Peyer's patch (tissue), 4 donors: ENCODE measurements at regions not wholly inside any gene's neighbourhood (a gene's known extent, or its start where the extent isn't known, plus 50 kb on each side); places are given as distances from the start of the nearest gene placed in this dataset.

Source experiments
- POLR2A ChIP-seq, 2 donors: fragments of 450-650 bp; IDR thresholded peaks; one replicate each; pipeline ENCODE4 v1.5.1; 2017; ENCODE audit warnings: antibody characterized with exemption in 2 of 2, mild to moderate bottlenecking in 2 of 2, moderate library complexity in 2 of 2
- TF ChIP-seq, protein P1 (sequence below), 6 experiments: fragments of 450-650 bp in 4 of 6; fragments of 200-600 bp in 2 of 6; sonication (generic) in 1 of 6; IDR thresholded peaks; one replicate each; pipeline ENCODE4 v1.5.1; 2017 to 2019; ENCODE audit warnings: antibody characterized with exemption in 6 of 6, mild to moderate bottlenecking in 3 of 6, moderate library complexity in 1 of 6

DNA sequence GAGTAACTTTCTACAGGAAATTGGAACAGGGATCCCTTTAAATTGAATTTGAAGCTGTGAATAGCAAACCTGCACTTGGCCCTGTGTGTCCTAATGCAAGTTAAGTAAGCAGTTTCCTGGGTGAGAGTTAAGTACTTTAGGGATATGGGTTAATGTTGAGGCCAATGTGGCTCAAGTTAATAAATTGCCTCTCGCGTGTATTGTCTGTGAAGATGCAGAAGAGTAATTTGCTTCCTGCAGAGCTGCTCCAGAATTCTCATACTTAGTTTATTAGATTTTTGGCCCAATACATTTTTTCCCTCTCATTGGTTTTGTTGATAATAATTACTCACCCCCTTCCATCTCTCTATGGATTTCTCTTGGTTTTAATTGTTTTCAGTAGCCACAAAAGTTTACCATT is 86.5 kb downstream of the SLC25A47 start:
- TF ChIP-seq, protein P1, sequence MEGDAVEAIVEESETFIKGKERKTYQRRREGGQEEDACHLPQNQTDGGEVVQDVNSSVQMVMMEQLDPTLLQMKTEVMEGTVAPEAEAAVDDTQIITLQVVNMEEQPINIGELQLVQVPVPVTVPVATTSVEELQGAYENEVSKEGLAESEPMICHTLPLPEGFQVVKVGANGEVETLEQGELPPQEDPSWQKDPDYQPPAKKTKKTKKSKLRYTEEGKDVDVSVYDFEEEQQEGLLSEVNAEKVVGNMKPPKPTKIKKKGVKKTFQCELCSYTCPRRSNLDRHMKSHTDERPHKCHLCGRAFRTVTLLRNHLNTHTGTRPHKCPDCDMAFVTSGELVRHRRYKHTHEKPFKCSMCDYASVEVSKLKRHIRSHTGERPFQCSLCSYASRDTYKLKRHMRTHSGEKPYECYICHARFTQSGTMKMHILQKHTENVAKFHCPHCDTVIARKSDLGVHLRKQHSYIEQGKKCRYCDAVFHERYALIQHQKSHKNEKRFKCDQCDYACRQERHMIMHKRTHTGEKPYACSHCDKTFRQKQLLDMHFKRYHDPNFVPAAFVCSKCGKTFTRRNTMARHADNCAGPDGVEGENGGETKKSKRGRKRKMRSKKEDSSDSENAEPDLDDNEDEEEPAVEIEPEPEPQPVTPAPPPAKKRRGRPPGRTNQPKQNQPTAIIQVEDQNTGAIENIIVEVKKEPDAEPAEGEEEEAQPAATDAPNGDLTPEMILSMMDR (IDR thresholded peaks at IDR 0.05) = no peak
- TF ChIP-seq POLR2A (IDR thresholded peaks at IDR 0.05) = no peak
